Thoracic aorta (tissue), 2 donors: ENCODE measurements at regions not wholly inside any gene's neighbourhood (a gene's known extent, or its start where the extent isn't known, plus 50 kb on each side); places are given as distances from the start of the nearest gene placed in this dataset.

Experiments
- ATAC-seq: fragments of 150-250 bp; one replicate; pipeline ENCODE4 v1.8.0; 2017; ENCODE audit warnings: low read depth; ENCODE audit not compliant: insufficient number of reproducible peaks, low FRiP score
- DNase-seq: peaks from one replicate; pipeline ENCODE4 v3.0.0-alpha.2; 2020; ENCODE audit warnings: low spot score
- H3K27ac ChIP-seq, 2 donors: fragments of 200-600 bp; sonication (generic); 1 replicate in 1 of 2; 2 replicates in 1 of 2; pipeline ENCODE4 v1.5.1; 2016; ENCODE audit warnings: mild to moderate bottlenecking in 2 of 2, moderate library complexity in 2 of 2
- H3K27me3 ChIP-seq: fragments of 200-600 bp; sonication (generic); replicated peaks from 2 replicates; pipeline ENCODE4 v1.6.0; 2016; ENCODE audit warnings: mild to moderate bottlenecking; ENCODE audit not compliant: insufficient read depth
- H3K36me3 ChIP-seq: fragments of 200-600 bp; sonication (generic); one replicate; pipeline ENCODE4 v1.5.1; 2016
- H3K4me1 ChIP-seq, 2 donors: fragments of 200-600 bp; sonication (generic); 1 replicate in 1 of 2; 2 replicates in 1 of 2; pipeline versions ENCODE4 v1.5.1 to v1.6.0; 2016; ENCODE audit warnings: low read depth in 2 of 2, mild to moderate bottlenecking in 1 of 2; ENCODE audit not compliant: control insufficient read depth in 1 of 2
- H3K4me3 ChIP-seq: fragments of 200-600 bp; sonication (generic); 2 replicates; pipeline ENCODE4 v1.5.1; 2016; ENCODE audit warnings: mild to moderate bottlenecking
- H3K9me3 ChIP-seq: fragments of 200-600 bp; sonication (generic); 2 replicates; pipeline ENCODE4 v1.5.1; 2016
- TF ChIP-seq, protein P1 (sequence below): fragments of 200-600 bp; sonication (generic); IDR thresholded peaks from one replicate; pipeline ENCODE4 v1.5.1; 2019; ENCODE audit warnings: antibody characterized with exemption

GRCh38 chr4:153940916-153941315 is 152.0 kb upstream of the SFRP2 start:
- ATAC-seq (no peak), DNase-seq (no peak)
- TF ChIP-seq, protein P1, sequence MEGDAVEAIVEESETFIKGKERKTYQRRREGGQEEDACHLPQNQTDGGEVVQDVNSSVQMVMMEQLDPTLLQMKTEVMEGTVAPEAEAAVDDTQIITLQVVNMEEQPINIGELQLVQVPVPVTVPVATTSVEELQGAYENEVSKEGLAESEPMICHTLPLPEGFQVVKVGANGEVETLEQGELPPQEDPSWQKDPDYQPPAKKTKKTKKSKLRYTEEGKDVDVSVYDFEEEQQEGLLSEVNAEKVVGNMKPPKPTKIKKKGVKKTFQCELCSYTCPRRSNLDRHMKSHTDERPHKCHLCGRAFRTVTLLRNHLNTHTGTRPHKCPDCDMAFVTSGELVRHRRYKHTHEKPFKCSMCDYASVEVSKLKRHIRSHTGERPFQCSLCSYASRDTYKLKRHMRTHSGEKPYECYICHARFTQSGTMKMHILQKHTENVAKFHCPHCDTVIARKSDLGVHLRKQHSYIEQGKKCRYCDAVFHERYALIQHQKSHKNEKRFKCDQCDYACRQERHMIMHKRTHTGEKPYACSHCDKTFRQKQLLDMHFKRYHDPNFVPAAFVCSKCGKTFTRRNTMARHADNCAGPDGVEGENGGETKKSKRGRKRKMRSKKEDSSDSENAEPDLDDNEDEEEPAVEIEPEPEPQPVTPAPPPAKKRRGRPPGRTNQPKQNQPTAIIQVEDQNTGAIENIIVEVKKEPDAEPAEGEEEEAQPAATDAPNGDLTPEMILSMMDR: no peak
- no peaks in the 10 kb centered on the region for H3K4me1 ChIP-seq
- H3K9me3 ChIP-seq: peaks cover 4% of the 10 kb centered on the region
- no peak overlapping the region for H3K4me3 ChIP-seq
- no peaks in the 10 kb centered on the region for H3K27me3 ChIP-seq
- H3K36me3 ChIP-seq: no peaks in the 10 kb centered on the region
- H3K27ac ChIP-seq: no peak overlapping the region

GRCh38 chr4:153939570-153939969 is 150.7 kb upstream of the SFRP2 start:
- no peaks in the 10 kb centered on the region for H3K4me1 ChIP-seq
- TF ChIP-seq, protein P1: no peak
- ATAC-seq: no peak
- H3K4me3 ChIP-seq: no peak overlapping the region
- DNase-seq: no peak
- H3K9me3 ChIP-seq: no peaks in the 10 kb centered on the region
- no peaks in the 10 kb centered on the region for H3K36me3 ChIP-seq
- H3K27ac ChIP-seq: no peak overlapping the region
- H3K27me3 ChIP-seq: no peaks in the 10 kb centered on the region

DNA sequence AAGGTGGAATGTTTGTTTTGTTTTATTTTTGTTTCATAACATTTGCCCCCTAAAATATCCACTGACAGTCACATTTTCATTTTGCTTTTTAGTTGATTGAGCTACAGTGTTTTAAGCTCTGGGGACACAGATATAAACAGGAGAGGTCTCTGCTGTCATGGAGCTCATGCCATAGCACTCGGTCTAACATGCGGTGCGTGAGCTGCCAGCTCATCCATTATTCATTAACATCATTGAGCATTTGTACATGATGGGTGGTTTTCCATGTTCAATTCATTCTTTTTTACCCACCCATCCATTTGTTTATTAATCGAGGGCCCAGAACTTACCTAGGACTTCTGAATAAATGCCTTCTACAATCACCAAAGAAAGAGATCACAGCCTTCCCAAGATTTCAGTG is 150.1 kb upstream of the SFRP2 start:
- ATAC-seq (no peak), DNase-seq (no peak)
- Histone ChIP-seq H3K27me3 (no peaks in the 10 kb centered on the region), H3K9me3 (no peaks in the 10 kb centered on the region), H3K4me1 (no peaks in the 10 kb centered on the region), H3K27ac (no peak overlapping the region), H3K4me3 (no peak overlapping the region), H3K36me3 (no peaks in the 10 kb centered on the region)
- TF ChIP-seq, protein P1: no peak

GRCh38 chr4:153937289-153937688 is 148.4 kb upstream of the SFRP2 start:
- Histone ChIP-seq H3K4me3 (no peak overlapping the region), H3K27ac (no peak overlapping the region), H3K27me3 (no peaks in the 10 kb centered on the region), H3K4me1 (no peaks in the 10 kb centered on the region), H3K36me3 (no peaks in the 10 kb centered on the region), H3K9me3 (no peaks in the 10 kb centered on the region)
- TF ChIP-seq, protein P1: no peak
- DNase-seq: no peak
- ATAC-seq: no peak

GRCh38 chr4:153936121-153936520 is 147.2 kb upstream of the SFRP2 start:
- no peak for ATAC-seq
- no peak overlapping the region for H3K4me3 ChIP-seq
- no peak for DNase-seq
- no peaks in the 10 kb centered on the region for H3K4me1 ChIP-seq
- no peaks in the 10 kb centered on the region for H3K36me3 ChIP-seq
- TF ChIP-seq, protein P1: no peak
- H3K9me3 ChIP-seq: no peaks in the 10 kb centered on the region
- no peaks in the 10 kb centered on the region for H3K27me3 ChIP-seq
- H3K27ac ChIP-seq: no peak overlapping the region
